IPS-NIHi7 (cell line): ENCODE measurements at regions not wholly inside any gene's neighbourhood (a gene's known extent, or its start where the extent isn't known, plus 50 kb on each side); places are given as distances from the start of the nearest gene placed in this dataset.
A peak's percentile ranks its signal among the peaks of the same experiment; 100 is the strongest.

ENCODE experiments used
- DNase-seq: peaks from one replicate; pipeline ENCODE4 v3.0.0; 2012; ENCODE audit warnings: mixed read lengths; ENCODE audit errors: extremely low spot score

- no peak for DNase-seq
Observed at GRCh38 chr7:130994378-130995115, 260.5 kb upstream of the KLF14 start.

- DNase-seq = no peak
Observed at GRCh38 chr7:130995252-130996081, 261.5 kb upstream of the KLF14 start.

GRCh38 chr7:130996205-130996832 lies 262.3 kb upstream of the KLF14 start:
- DNase-seq = no peak

GRCh38 chr7:130996833-130997231 lies 262.8 kb upstream of the KLF14 start:
- DNase-seq = no peak

GRCh38 chr7:130998993-130999602 lies 265.1 kb upstream of the KLF14 start:
- DNase-seq = no peak

- no peak for DNase-seq
Observed at GRCh38 chr7:130999926-131000325, 265.9 kb upstream of the KLF14 start.

GRCh38 chr7:131000389-131000788 lies 266.4 kb upstream of the KLF14 start:
- no peak for DNase-seq

GRCh38 chr7:131000873-131001272 lies 266.9 kb upstream of the KLF14 start:
- no peak for DNase-seq

GRCh38 chr7:131002600-131002999 lies 268.6 kb upstream of the KLF14 start:
- no peak for DNase-seq

GRCh38 chr7:131003634-131004033 lies 269.6 kb upstream of the KLF14 start:
- DNase-seq = no peak

GRCh38 chr7:131004371-131004770 lies 270.4 kb upstream of the KLF14 start:
- DNase-seq = no peak

GRCh38 chr7:131007439-131008330 lies 273.7 kb upstream of the KLF14 start:
- peak; percentile 66 for DNase-seq

- no peak for DNase-seq
Observed at GRCh38 chr7:131008840-131009711, 275.1 kb upstream of the KLF14 start.

GRCh38 chr7:131010029-131010716 lies 276.2 kb upstream of the KLF14 start:
- no peak for DNase-seq

GRCh38 chr7:131010717-131011431 lies 276.9 kb upstream of the KLF14 start:
- DNase-seq = no peak

- no peak for DNase-seq
Observed at GRCh38 chr7:131011432-131011742, 277.4 kb upstream of the KLF14 start.

- no peak for DNase-seq
Observed at GRCh38 chr7:131011976-131012375, 278.0 kb upstream of the KLF14 start.

- DNase-seq = no peak
Observed at GRCh38 chr7:131012477-131013031, 278.5 kb upstream of the KLF14 start.

GRCh38 chr7:131013716-131014115 lies 279.7 kb upstream of the KLF14 start:
- no peak for DNase-seq
